RWPE2 (cell line): ENCODE measurements at regions not wholly inside any gene's neighbourhood (a gene's known extent, or its start where the extent isn't known, plus 50 kb on each side); places are given as distances from the start of the nearest gene placed in this dataset.

Source experiments
- ATAC-seq: fragments of 200-7000 bp; cut with Tn5 transposase; 3 replicates; pipeline ENCODE4 v1.9.1; 2021; ENCODE audit warnings: low read depth
- DNase-seq: peaks from one replicate; pipeline ENCODE4 v3.0.0-alpha.2; 2020; ENCODE audit warnings: low spot score
- H3K27ac ChIP-seq: fragments of 450-650 bp; 2 replicates; pipeline ENCODE4 v1.5.1; 2017; ENCODE audit warnings: mild to moderate bottlenecking; ENCODE audit not compliant: poor library complexity, severe bottlenecking
- H3K27me3 ChIP-seq: fragments of 250-450 bp; sonication (Bioruptor Pico); 2 replicates; pipeline ENCODE4 v1.5.1; 2021; ENCODE audit warnings: mild to moderate bottlenecking, moderate library complexity; ENCODE audit not compliant: insufficient read depth, poor library complexity, severe bottlenecking
- H3K36me3 ChIP-seq: fragments of 250-450 bp; sonication (Bioruptor Pico); 2 replicates; pipeline ENCODE4 v1.5.1; 2020; ENCODE audit warnings: low read depth, mild to moderate bottlenecking, moderate library complexity
- H3K4me1 ChIP-seq: fragments of 250-450 bp; sonication (Bioruptor Pico); 2 replicates; pipeline ENCODE4 v1.5.1; 2021; ENCODE audit warnings: mild to moderate bottlenecking, moderate library complexity; ENCODE audit not compliant: insufficient read depth, poor library complexity, severe bottlenecking
- H3K4me3 ChIP-seq: fragments of 250-450 bp; sonication (Bioruptor Pico); 2 replicates; pipeline ENCODE4 v1.5.1; 2021; ENCODE audit warnings: mild to moderate bottlenecking, moderate library complexity; ENCODE audit not compliant: severe bottlenecking
- H3K9me3 ChIP-seq: fragments of 250-450 bp; sonication (Bioruptor Pico); 2 replicates; pipeline ENCODE4 v1.5.1; 2021; ENCODE audit warnings: mild to moderate bottlenecking, moderate library complexity; ENCODE audit not compliant: severe bottlenecking
- CTCF ChIP-seq: fragments of 450-650 bp; IDR thresholded peaks from one replicate; pipeline ENCODE4 v1.5.1; 2017; ENCODE audit warnings: mild to moderate bottlenecking, moderate library complexity; ENCODE audit not compliant: poor library complexity, severe bottlenecking

- DNase-seq (no peak), ATAC-seq (no peak)
- no peak overlapping the region for H3K27ac ChIP-seq
- no peak overlapping the region for H3K4me3 ChIP-seq
- H3K9me3 ChIP-seq, result no peaks in the 10 kb centered on the region
- H3K4me1 ChIP-seq, result peaks cover 3% of the 10 kb centered on the region
- TF ChIP-seq CTCF, result no peak
- H3K36me3 ChIP-seq, result no peaks in the 10 kb centered on the region
- no peaks in the 10 kb centered on the region for H3K27me3 ChIP-seq
These were observed 331.2 kb upstream of the TBL1XR1 start for GRCh38 chr3:177528306-177529070.

DNA sequence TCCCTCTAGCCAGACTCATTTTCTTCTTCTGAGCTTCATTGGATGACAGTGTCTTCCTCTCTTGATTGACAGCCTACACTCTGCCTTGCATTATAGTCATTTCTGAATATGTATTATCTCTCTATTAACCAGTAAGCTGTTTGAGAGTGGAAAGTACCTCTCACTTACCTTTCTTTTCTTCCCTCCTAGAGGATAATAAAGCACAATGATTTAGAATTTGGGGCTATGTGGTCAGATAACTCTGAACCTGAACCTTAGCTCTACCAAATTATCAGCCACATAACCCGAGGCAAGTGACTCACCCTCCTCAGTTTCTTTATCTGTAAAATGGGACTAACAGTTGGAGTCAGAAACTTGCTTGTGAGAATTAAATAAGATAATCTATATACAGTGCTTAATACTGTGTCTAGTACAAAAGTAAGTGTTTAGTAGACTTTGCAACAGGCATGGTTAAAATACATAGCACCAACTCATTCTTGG, 331.8 kb upstream of the TBL1XR1 start:
- Histone ChIP-seq H3K9me3 (no peaks in the 10 kb centered on the region), H3K4me1 (no peaks in the 10 kb centered on the region), H3K27ac (no peak overlapping the region), H3K36me3 (no peaks in the 10 kb centered on the region), H3K27me3 (no peaks in the 10 kb centered on the region), H3K4me3 (no peak overlapping the region)
- no peak for TF ChIP-seq CTCF
- ATAC-seq (no peak), DNase-seq (no peak)

- no peaks in the 10 kb centered on the region for H3K27me3 ChIP-seq
- DNase-seq (no peak), ATAC-seq (no peak)
These were observed 332.5 kb upstream of the TBL1XR1 start for GRCh38 chr3:177529716-177530335.

GRCh38 chr3:177530908-177531307, 333.6 kb upstream of the TBL1XR1 start:
- Histone ChIP-seq H3K4me1 (no peaks in the 10 kb centered on the region), H3K36me3 (no peaks in the 10 kb centered on the region), H3K4me3 (no peak overlapping the region), H3K9me3 (no peaks in the 10 kb centered on the region), H3K27ac (no peak overlapping the region), H3K27me3 (no peaks in the 10 kb centered on the region)
- TF ChIP-seq CTCF, result no peak
- DNase-seq, result no peak
- ATAC-seq, result no peak

More at GRCh38 chr3:177529716-177530335, 332.5 kb upstream of the TBL1XR1 start:
- Histone ChIP-seq H3K4me1 (no peaks in the 10 kb centered on the region), H3K36me3 (no peaks in the 10 kb centered on the region), H3K9me3 (no peaks in the 10 kb centered on the region), H3K4me3 (no peak overlapping the region), H3K27ac (no peak overlapping the region)
- no peak for TF ChIP-seq CTCF

- Histone ChIP-seq H3K27ac (no peak overlapping the region), H3K36me3 (no peaks in the 10 kb centered on the region), H3K4me1 (no peaks in the 10 kb centered on the region), H3K27me3 (no peaks in the 10 kb centered on the region), H3K4me3 (no peak overlapping the region), H3K9me3 (no peaks in the 10 kb centered on the region)
- no peak for TF ChIP-seq CTCF
- no peak for ATAC-seq
- DNase-seq, result no peak
These were observed 339.6 kb upstream of the TBL1XR1 start for GRCh38 chr3:177536873-177537272.
